GM10266 (cell line): ENCODE measurements at regions not wholly inside any gene's neighbourhood (a gene's known extent, or its start where the extent isn't known, plus 50 kb on each side); places are given as distances from the start of the nearest gene placed in this dataset.

Experiments
- DNase-seq: peaks from one replicate; pipeline ENCODE4 v3.0.0; 2012; ENCODE audit errors: extremely low spot score
- TF ChIP-seq, protein P1 (sequence below): IDR thresholded peaks from 2 replicates; pipeline ENCODE4 v1.5.1; 2012; ENCODE audit warnings: mild to moderate bottlenecking, low read depth; ENCODE audit not compliant: control insufficient read depth, insufficient read depth; ENCODE audit errors: missing control alignments

DNA sequence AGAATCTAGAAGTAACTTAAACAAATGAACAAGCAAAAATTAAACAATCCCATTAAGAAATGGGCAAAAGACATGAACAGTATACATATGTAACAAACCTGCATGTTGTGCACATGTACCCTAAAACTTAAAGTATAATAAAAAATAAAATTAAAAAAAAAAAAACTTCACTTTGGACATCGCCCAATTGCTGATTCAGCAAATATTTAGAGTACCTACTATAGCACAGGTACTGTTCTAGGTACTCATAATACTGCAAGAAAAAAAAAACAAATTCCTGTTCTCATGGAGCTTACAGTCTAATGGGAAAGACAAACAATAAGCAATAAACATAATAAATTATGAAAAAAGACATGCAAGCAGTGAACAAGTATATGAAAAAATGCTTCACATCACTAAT lies 501.5 kb upstream of the HS3ST5 start:
- TF ChIP-seq, protein P1, sequence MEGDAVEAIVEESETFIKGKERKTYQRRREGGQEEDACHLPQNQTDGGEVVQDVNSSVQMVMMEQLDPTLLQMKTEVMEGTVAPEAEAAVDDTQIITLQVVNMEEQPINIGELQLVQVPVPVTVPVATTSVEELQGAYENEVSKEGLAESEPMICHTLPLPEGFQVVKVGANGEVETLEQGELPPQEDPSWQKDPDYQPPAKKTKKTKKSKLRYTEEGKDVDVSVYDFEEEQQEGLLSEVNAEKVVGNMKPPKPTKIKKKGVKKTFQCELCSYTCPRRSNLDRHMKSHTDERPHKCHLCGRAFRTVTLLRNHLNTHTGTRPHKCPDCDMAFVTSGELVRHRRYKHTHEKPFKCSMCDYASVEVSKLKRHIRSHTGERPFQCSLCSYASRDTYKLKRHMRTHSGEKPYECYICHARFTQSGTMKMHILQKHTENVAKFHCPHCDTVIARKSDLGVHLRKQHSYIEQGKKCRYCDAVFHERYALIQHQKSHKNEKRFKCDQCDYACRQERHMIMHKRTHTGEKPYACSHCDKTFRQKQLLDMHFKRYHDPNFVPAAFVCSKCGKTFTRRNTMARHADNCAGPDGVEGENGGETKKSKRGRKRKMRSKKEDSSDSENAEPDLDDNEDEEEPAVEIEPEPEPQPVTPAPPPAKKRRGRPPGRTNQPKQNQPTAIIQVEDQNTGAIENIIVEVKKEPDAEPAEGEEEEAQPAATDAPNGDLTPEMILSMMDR, result no peak
- DNase-seq, result no peak

DNA sequence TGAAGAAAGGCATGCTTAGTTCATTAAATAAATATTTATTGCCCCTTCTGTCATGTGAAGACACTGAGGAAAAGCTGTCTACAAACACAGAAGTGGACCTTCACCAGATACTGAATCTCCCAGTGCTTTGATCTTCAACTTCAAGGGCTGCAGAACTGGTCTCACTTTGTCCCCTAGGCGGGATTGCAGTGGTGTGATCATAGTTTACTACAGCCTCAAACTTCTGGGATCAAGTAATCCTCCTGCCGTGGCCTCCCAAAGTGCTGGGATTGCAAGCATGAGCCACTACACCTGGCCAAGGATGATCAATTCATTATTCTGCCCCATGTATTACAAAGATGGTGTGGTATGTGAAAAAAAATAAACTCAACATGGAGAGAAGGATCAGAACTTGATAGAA lies 496.2 kb upstream of the HS3ST5 start:
- TF ChIP-seq, protein P1, result no peak
- no peak for DNase-seq

DNA sequence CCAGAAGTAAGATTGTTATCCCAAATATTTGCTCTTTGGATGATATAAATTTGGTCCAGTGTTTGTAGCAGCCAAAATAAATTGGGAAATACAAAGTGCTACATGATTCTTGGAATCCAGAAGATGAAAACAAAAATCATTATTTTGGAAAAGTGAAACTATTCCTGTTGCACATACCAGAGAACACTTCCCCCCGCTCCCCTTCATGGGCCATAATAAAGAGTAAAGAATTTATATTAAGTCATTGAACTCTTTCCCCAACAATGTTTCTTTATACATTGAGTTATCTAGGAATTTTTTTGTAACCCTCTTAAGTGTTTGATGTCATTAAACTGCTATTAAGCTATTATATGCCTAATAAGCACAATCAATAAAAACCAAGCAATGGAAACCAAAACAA lies 490.4 kb upstream of the HS3ST5 start:
- TF ChIP-seq, protein P1, result no peak
- no peak for DNase-seq

DNA sequence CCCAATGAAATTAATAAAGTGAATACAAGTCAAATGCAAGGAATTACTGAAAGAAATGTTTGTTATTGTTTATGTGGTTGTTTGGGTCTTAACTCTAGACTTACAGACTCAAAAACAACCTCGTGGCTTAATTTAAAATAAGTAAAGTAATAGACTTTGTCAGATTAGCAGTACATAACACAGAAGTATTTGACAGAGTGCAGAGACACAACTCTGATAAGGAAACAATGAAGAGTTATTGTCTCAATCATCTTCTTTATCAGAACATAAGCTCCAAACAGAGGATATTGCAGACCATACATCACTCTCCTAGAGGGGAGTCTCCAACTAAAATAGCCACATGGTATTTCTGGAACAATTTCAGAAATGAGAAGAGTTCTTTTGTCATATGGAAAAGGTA lies 487.7 kb upstream of the HS3ST5 start:
- DNase-seq, result no peak
- TF ChIP-seq, protein P1, result no peak

DNA sequence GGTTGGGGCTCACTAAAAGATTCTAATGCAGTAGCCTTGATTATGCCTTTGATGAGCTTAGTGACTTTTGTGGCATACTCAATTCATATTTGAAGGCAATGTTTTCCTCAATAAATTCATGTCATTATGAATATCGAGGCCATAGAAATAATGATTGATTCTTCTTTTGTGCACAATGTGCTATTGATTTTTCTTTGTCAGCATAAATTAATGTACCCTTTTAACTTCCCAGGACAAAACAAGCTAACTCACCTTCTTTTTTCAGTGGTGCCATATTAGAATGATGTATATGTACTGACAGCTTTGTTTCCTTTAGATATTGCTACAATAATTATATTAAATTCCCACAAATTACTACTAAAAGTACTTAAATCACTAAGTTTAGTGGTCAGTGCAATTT lies 484.3 kb upstream of the HS3ST5 start:
- TF ChIP-seq, protein P1, result no peak
- no peak for DNase-seq

DNA sequence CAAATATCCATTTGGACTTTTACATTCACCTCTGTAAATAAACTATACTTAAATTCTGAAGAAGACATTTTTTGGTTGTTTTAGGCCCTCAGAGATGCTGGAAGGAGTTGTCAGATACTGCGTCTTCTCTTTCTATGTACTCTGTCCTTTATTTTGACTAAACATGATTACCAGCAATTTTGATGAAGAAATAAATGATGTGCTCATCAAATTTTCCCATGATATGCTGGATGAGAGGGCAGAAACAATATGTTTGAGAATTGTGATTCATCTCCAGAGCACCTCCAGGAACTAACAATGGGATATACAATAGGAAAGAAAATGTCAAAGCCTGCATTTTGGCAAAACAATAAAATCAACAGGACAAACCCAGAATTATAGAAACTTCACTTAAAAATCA lies 481.6 kb upstream of the HS3ST5 start:
- TF ChIP-seq, protein P1, result no peak
- DNase-seq, result no peak

DNA sequence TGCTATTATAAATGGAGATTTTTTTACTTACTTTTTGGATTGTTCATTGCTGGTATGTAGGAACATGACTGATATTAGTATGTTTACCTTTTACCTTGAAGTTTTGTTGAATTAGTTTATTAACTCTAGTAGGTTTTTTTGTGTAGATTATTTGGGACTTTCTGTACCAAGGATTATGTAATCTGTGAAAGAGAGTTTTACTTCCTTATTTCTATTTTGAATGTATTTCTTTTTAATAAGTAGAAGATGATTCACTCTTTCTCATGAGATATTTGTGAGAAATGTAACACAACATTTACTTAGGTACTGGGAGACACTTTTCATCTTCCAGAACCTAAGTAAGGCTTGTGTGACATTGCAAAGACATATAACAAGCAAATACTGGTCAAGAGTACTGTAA lies 473.9 kb upstream of the HS3ST5 start:
- TF ChIP-seq, protein P1, result no peak

More for the DNA sequence above, 473.9 kb upstream of the HS3ST5 start:
- DNase-seq, result no peak
